ENCODE measurements at regions not wholly inside any gene's neighbourhood (a gene's known extent, or its start where the extent isn't known, plus 50 kb on each side); places are given as distances from the start of the nearest gene placed in this dataset.

DNA sequence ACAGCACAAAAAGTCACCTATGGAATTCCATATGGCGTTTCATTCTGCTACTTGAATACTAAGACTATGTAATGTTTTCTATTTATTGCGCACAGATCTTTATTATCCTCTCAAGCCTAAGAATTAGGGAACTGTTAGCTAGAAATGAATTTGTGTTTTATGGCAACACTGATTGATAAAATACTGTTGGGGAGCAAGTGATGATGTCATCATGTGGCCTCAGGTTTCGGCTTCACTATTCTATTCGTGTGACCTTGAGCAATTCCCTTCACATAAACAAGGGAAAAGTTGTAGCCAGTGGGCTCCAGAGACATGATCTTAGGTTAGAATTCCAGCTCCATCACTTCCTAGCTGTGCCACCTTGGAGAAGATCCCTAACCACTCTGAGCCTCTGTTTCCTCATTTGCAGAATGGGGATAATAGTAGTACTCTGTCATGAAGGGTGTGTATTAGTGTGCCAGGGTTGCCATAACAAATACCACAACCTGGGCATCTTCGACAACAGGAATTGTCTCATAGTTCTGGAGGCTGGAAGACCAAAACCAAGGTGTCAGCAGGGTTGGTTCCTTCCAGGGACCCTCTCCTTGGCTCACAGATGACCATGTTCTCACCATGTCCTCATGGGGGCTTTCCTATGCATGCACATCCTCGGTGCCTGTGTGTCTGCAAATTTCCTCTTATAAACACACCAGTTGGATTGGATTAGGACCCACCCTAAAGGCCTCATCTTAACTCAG, 371.2 kb downstream of the RRAGC start:
- TF ChIP-seq POLR2AphosphoS5 (IDR thresholded peaks at IDR 0.05; ENCODE audit: low read depth) (no peak), GABPA (IDR thresholded peaks at IDR 0.05; ENCODE audit: low read depth) (no peak)
- TF ChIP-seq, protein P1, sequence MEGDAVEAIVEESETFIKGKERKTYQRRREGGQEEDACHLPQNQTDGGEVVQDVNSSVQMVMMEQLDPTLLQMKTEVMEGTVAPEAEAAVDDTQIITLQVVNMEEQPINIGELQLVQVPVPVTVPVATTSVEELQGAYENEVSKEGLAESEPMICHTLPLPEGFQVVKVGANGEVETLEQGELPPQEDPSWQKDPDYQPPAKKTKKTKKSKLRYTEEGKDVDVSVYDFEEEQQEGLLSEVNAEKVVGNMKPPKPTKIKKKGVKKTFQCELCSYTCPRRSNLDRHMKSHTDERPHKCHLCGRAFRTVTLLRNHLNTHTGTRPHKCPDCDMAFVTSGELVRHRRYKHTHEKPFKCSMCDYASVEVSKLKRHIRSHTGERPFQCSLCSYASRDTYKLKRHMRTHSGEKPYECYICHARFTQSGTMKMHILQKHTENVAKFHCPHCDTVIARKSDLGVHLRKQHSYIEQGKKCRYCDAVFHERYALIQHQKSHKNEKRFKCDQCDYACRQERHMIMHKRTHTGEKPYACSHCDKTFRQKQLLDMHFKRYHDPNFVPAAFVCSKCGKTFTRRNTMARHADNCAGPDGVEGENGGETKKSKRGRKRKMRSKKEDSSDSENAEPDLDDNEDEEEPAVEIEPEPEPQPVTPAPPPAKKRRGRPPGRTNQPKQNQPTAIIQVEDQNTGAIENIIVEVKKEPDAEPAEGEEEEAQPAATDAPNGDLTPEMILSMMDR (IDR thresholded peaks at IDR 0.05; ENCODE audit: insufficient read depth, low read length), result no peak

Data from HL-60 (cell line).